SK-N-SH (cell line): ENCODE measurements at regions not wholly inside any gene's neighbourhood (a gene's known extent, or its start where the extent isn't known, plus 50 kb on each side); places are given as distances from the start of the nearest gene placed in this dataset.

Experiments
- CTCF ChIP-seq: fragments of 200-600 bp; sonication (generic); IDR thresholded peaks from 2 replicates; pipeline ENCODE4 v1.6.1; 2017; ENCODE audit warnings: antibody characterized with exemption, mild to moderate bottlenecking, moderate library complexity
- EZH2phosphoT487 ChIP-seq: fragments of 200-600 bp; sonication (generic); IDR thresholded peaks from 2 replicates; pipeline ENCODE4 v1.6.1; 2017; ENCODE audit warnings: low read depth, mixed run types, mild to moderate bottlenecking, antibody characterized with exemption, moderate library complexity, borderline replicate concordance
- FOXM1 ChIP-seq: IDR thresholded peaks from 2 replicates; pipeline ENCODE4 v1.4.0; 2012; ENCODE audit warnings: low read depth, mild to moderate bottlenecking
- MEF2A ChIP-seq: IDR thresholded peaks from 2 replicates; pipeline ENCODE4 v1.4.0; 2012; ENCODE audit warnings: low read depth, borderline replicate concordance
- POLR2AphosphoS5 ChIP-seq: IDR thresholded peaks from 2 replicates; pipeline ENCODE4 v1.6.1; 2012; ENCODE audit warnings: low read depth, low read length
- RAD21 ChIP-seq: IDR thresholded peaks from 2 replicates; pipeline ENCODE4 v1.6.1; 2012; ENCODE audit warnings: mild to moderate bottlenecking, low read length
- RFX5 ChIP-seq: IDR thresholded peaks from 2 replicates; pipeline ENCODE4 v1.6.1; 2012; ENCODE audit warnings: mild to moderate bottlenecking, improper control_type of control experiment, low read length
- RXRA ChIP-seq: IDR thresholded peaks from 2 replicates; pipeline ENCODE4 v1.4.0; 2012; ENCODE audit warnings: low read depth, mild to moderate bottlenecking, borderline replicate concordance
- TAF1 ChIP-seq: IDR thresholded peaks from 2 replicates; pipeline ENCODE4 v1.6.1; 2012; ENCODE audit warnings: low read depth, mild to moderate bottlenecking, low read length, moderate library complexity, borderline replicate concordance
- TEAD4 ChIP-seq: IDR thresholded peaks from 2 replicates; pipeline ENCODE4 v1.4.0; 2012; ENCODE audit warnings: mild to moderate bottlenecking, borderline replicate concordance; ENCODE audit not compliant: insufficient read depth
- YY1 ChIP-seq: IDR thresholded peaks from 2 replicates; pipeline ENCODE4 v1.4.0; 2012; ENCODE audit warnings: low read depth, mild to moderate bottlenecking
- TF ChIP-seq, protein P1 (sequence below): IDR thresholded peaks from 2 replicates; pipeline ENCODE4 v1.4.0; 2012; ENCODE audit warnings: low read depth, borderline replicate concordance
- TF ChIP-seq, protein P2 (sequence below): IDR thresholded peaks from 2 replicates; pipeline ENCODE4 v1.6.1; 2012; ENCODE audit warnings: mild to moderate bottlenecking, low read depth, low read length, moderate library complexity

DNA sequence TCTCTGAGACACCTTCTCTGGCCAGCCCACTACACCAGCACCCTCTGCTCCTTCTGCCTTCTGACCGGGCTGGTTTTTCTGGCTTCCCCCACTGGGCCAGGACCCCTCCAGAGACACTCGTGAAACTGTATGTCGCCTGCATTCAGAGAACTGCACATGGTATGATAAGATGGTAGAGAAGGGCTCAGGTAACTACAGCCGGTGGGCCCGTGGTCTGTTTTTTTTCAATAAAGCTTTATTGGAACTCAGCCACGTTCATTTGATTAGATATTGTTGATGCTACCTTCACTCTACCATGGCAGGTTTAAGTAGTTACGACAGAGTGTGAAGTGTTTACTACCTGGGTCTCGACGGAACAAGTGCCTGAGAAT lies 514.0 kb downstream of the TBC1D22A start:
- TF ChIP-seq TAF1 (no peak), FOXM1 (no peak), CTCF (no peak), RAD21 (no peak), RFX5 (no peak), EZH2phosphoT487 (no peak), POLR2AphosphoS5 (no peak), TEAD4 (no peak), YY1 (no peak), RXRA (no peak), MEF2A (no peak)
- TF ChIP-seq, protein P1, sequence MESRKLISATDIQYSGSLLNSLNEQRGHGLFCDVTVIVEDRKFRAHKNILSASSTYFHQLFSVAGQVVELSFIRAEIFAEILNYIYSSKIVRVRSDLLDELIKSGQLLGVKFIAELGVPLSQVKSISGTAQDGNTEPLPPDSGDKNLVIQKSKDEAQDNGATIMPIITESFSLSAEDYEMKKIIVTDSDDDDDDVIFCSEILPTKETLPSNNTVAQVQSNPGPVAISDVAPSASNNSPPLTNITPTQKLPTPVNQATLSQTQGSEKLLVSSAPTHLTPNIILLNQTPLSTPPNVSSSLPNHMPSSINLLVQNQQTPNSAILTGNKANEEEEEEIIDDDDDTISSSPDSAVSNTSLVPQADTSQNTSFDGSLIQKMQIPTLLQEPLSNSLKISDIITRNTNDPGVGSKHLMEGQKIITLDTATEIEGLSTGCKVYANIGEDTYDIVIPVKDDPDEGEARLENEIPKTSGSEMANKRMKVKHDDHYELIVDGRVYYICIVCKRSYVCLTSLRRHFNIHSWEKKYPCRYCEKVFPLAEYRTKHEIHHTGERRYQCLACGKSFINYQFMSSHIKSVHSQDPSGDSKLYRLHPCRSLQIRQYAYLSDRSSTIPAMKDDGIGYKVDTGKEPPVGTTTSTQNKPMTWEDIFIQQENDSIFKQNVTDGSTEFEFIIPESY, result no peak
- TF ChIP-seq, protein P2, sequence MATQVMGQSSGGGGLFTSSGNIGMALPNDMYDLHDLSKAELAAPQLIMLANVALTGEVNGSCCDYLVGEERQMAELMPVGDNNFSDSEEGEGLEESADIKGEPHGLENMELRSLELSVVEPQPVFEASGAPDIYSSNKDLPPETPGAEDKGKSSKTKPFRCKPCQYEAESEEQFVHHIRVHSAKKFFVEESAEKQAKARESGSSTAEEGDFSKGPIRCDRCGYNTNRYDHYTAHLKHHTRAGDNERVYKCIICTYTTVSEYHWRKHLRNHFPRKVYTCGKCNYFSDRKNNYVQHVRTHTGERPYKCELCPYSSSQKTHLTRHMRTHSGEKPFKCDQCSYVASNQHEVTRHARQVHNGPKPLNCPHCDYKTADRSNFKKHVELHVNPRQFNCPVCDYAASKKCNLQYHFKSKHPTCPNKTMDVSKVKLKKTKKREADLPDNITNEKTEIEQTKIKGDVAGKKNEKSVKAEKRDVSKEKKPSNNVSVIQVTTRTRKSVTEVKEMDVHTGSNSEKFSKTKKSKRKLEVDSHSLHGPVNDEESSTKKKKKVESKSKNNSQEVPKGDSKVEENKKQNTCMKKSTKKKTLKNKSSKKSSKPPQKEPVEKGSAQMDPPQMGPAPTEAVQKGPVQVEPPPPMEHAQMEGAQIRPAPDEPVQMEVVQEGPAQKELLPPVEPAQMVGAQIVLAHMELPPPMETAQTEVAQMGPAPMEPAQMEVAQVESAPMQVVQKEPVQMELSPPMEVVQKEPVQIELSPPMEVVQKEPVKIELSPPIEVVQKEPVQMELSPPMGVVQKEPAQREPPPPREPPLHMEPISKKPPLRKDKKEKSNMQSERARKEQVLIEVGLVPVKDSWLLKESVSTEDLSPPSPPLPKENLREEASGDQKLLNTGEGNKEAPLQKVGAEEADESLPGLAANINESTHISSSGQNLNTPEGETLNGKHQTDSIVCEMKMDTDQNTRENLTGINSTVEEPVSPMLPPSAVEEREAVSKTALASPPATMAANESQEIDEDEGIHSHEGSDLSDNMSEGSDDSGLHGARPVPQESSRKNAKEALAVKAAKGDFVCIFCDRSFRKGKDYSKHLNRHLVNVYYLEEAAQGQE, result no peak
